SU-DHL-6 (cell line): ENCODE measurements at regions not wholly inside any gene's neighbourhood (a gene's known extent, or its start where the extent isn't known, plus 50 kb on each side); places are given as distances from the start of the nearest gene placed in this dataset.

Experiments used
- H2AFZ ChIP-seq: fragments of 200-600 bp; sonication (generic); 2 replicates; pipeline ENCODE4 v1.6.1; 2014; ENCODE audit warnings: low read depth, mild to moderate bottlenecking, moderate library complexity, mixed read lengths, antibody characterized with exemption, low read length; ENCODE audit not compliant: severe bottlenecking
- H3F3A ChIP-seq: fragments of 200-600 bp; shearing (Covaris generic); 2 replicates; pipeline ENCODE4 v1.6.0; 2016; ENCODE audit warnings: antibody characterized with exemption, mild to moderate bottlenecking; ENCODE audit not compliant: insufficient read depth
- H3K27ac ChIP-seq: fragments of 200-600 bp; sonication (generic); 2 replicates; pipeline ENCODE4 v1.5.1; 2016; ENCODE audit warnings: low read depth, mild to moderate bottlenecking, low read length, moderate library complexity, mixed read lengths
- H3K27me3 ChIP-seq: fragments of 200-600 bp; sonication (generic), shearing (Covaris generic); 2 replicates; pipeline ENCODE4 v1.6.0; 2014; ENCODE audit warnings: mild to moderate bottlenecking, low read length
- H3K36me3 ChIP-seq: fragments of 200-600 bp; sonication (generic); 2 replicates; pipeline ENCODE4 v1.6.1; 2014; ENCODE audit warnings: mild to moderate bottlenecking, low read length, mixed read lengths
- H3K4me2 ChIP-seq: fragments of 300-600, 200-600 bp; shearing (Covaris generic), sonication (generic); 2 replicates; pipeline ENCODE4 v1.6.0; 2014; ENCODE audit warnings: low read length, low read depth, mild to moderate bottlenecking; ENCODE audit not compliant: poor library complexity, severe bottlenecking
- H3K4me3 ChIP-seq: fragments of 200-600 bp; sonication (generic); 2 replicates; pipeline ENCODE4 v1.5.1; 2014; ENCODE audit warnings: antibody characterized with exemption, low read length, mild to moderate bottlenecking, mixed read lengths; ENCODE audit not compliant: insufficient read depth, poor library complexity, severe bottlenecking
- H3K79me2 ChIP-seq: fragments of 200-600 bp; sonication (generic); 2 replicates; pipeline ENCODE4 v1.6.1; 2014; ENCODE audit warnings: mild to moderate bottlenecking, low read length, moderate library complexity; ENCODE audit not compliant: insufficient read depth
- H3K9ac ChIP-seq: fragments of 200-600 bp; sonication (generic); 2 replicates; pipeline ENCODE4 v1.7.0; 2014; ENCODE audit warnings: mild to moderate bottlenecking, low read length
- H3K9me2 ChIP-seq: fragments of 200-600 bp; sonication (generic); replicated peaks from 2 replicates; pipeline ENCODE4 v1.6.1; 2014; ENCODE audit warnings: low read length; ENCODE audit not compliant: insufficient read depth
- H3K9me3 ChIP-seq: fragments of 200-600 bp; sonication (generic); 2 replicates; pipeline ENCODE4 v1.6.1; 2014; ENCODE audit warnings: low read length, mixed read lengths; ENCODE audit not compliant: insufficient read depth
- H4K20me1 ChIP-seq: fragments of 200-600 bp; sonication (generic); 2 replicates; pipeline ENCODE4 v1.6.1; 2014; ENCODE audit warnings: low read depth, mild to moderate bottlenecking, antibody characterized with exemption, low read length, moderate library complexity, mixed read lengths
- CTCF ChIP-seq: fragments of 200-600 bp; sonication (generic); IDR thresholded peaks from one replicate; pipeline ENCODE4 v1.5.1; 2017; ENCODE audit warnings: antibody characterized with exemption, mild to moderate bottlenecking, low read length, moderate library complexity; ENCODE audit not compliant: insufficient read depth, poor library complexity, severe bottlenecking
- EZH2phosphoT487 ChIP-seq: fragments of 200-600 bp; sonication (generic), shearing (Covaris generic); conservative IDR thresholded peaks from 2 replicates; pipeline ENCODE4 v1.6.1; 2018; ENCODE audit warnings: mild to moderate bottlenecking, antibody characterized with exemption, low read length, moderate library complexity, mixed read lengths

- Histone ChIP-seq H3K9ac (no peak overlapping the region), H2AFZ (no peak overlapping the region), H3K27ac (no peak overlapping the region), H3K79me2 (no peaks in the 10 kb centered on the region), H3K4me3 (no peak overlapping the region), H3K27me3 (no peaks in the 10 kb centered on the region), H3K9me2 (no peaks in the 10 kb centered on the region), H3K9me3 (no peaks in the 10 kb centered on the region), H3K36me3 (no peaks in the 10 kb centered on the region), H3K4me2 (no peak overlapping the region), H4K20me1 (no peaks in the 10 kb centered on the region), H3F3A (no peaks in the 10 kb centered on the region)
- no peak for TF ChIP-seq CTCF
- TF ChIP-seq EZH2phosphoT487: no peak
These were observed 138.4 kb upstream of the GLRA1 start for GRCh38 chr5:152063004-152063403.

- Histone ChIP-seq H3K27me3 (no peaks in the 10 kb centered on the region), H3K4me3 (no peak overlapping the region), H3K9me3 (no peaks in the 10 kb centered on the region), H4K20me1 (no peaks in the 10 kb centered on the region), H3F3A (no peaks in the 10 kb centered on the region), H3K9me2 (no peaks in the 10 kb centered on the region), H3K36me3 (no peaks in the 10 kb centered on the region), H2AFZ (no peak overlapping the region), H3K9ac (no peak overlapping the region), H3K27ac (no peak overlapping the region), H3K79me2 (no peaks in the 10 kb centered on the region), H3K4me2 (no peak overlapping the region)
- TF ChIP-seq CTCF (no peak), EZH2phosphoT487 (no peak)
These were observed 136.4 kb upstream of the GLRA1 start for GRCh38 chr5:152061095-152061494.

DNA sequence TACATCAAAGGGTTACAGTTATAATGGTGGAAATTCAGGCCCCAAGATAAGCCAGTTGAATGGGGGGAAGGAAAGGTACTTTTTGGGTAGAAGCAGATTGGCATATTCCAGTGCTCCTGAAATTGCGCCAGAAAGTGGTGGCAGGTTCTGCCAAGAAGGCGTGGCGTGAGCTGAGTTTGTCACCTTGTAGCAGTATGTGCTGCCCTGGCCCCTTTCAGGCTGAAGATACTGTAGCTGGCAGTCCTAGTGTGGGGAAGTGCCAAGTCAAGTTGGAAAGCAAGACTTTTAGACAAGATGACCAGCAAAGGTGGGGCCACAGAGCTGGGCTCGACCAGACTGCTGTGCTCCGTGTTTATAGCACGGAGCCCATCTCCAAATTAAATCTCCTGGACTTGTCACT, 133.6 kb upstream of the GLRA1 start:
- no peak overlapping the region for H3K4me2 ChIP-seq
- H2AFZ ChIP-seq: no peak overlapping the region
- TF ChIP-seq EZH2phosphoT487 (no peak), CTCF (no peak)
- no peaks in the 10 kb centered on the region for H3K9me3 ChIP-seq
- H3K9me2 ChIP-seq: no peaks in the 10 kb centered on the region
- H3K4me3 ChIP-seq: no peak overlapping the region
- no peaks in the 10 kb centered on the region for H4K20me1 ChIP-seq
- no peaks in the 10 kb centered on the region for H3F3A ChIP-seq
- no peak overlapping the region for H3K9ac ChIP-seq
- no peaks in the 10 kb centered on the region for H3K27me3 ChIP-seq
- no peak overlapping the region for H3K27ac ChIP-seq
- no peaks in the 10 kb centered on the region for H3K79me2 ChIP-seq
- no peaks in the 10 kb centered on the region for H3K36me3 ChIP-seq

- H3K27ac ChIP-seq: no peak overlapping the region
- no peaks in the 10 kb centered on the region for H3K79me2 ChIP-seq
- H2AFZ ChIP-seq: no peak overlapping the region
- no peaks in the 10 kb centered on the region for H3K36me3 ChIP-seq
- H3K4me2 ChIP-seq: no peak overlapping the region
- no peak overlapping the region for H3K4me3 ChIP-seq
- no peak for TF ChIP-seq EZH2phosphoT487
- no peak for TF ChIP-seq CTCF
- no peaks in the 10 kb centered on the region for H3K9me3 ChIP-seq
- no peaks in the 10 kb centered on the region for H3K27me3 ChIP-seq
- no peaks in the 10 kb centered on the region for H3K9me2 ChIP-seq
- no peaks in the 10 kb centered on the region for H3F3A ChIP-seq
- H4K20me1 ChIP-seq: no peaks in the 10 kb centered on the region
- no peak overlapping the region for H3K9ac ChIP-seq
These were observed 132.3 kb upstream of the GLRA1 start for GRCh38 chr5:152056931-152057330.
